ENCODE measurements at regions not wholly inside any gene's neighbourhood (a gene's known extent, or its start where the extent isn't known, plus 50 kb on each side); places are given as distances from the start of the nearest gene placed in this dataset.

GRCh38 chr1:37243368-37244082 is 209.2 kb upstream of the GRIK3 start:
- DNase-seq = no peak

DNA sequence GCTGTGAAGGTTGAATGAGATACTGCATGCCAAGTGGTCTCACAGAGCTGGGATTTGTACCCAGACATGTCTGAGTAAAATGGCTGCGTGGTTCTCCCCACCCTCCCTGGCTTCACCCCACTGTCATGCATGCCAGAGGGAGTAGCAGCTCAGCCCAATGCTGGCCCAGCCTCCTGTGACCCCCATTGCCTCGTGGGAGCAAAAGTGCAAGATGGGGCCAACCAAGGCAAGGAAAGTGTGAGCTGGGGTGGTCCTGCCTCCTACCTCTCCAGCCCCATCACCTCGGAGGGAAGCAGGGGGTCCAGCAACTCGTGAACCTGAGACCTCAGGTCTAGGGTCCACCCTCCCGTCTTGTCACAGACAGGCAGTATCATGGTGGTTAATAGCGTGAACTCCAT is 209.8 kb upstream of the GRIK3 start:
- no peak for DNase-seq

GRCh38 chr1:37244815-37245214 is 210.5 kb upstream of the GRIK3 start:
- no peak for DNase-seq

- DNase-seq = no peak
These were observed 212.3 kb upstream of the GRIK3 start for GRCh38 chr1:37246631-37247030.

DNA sequence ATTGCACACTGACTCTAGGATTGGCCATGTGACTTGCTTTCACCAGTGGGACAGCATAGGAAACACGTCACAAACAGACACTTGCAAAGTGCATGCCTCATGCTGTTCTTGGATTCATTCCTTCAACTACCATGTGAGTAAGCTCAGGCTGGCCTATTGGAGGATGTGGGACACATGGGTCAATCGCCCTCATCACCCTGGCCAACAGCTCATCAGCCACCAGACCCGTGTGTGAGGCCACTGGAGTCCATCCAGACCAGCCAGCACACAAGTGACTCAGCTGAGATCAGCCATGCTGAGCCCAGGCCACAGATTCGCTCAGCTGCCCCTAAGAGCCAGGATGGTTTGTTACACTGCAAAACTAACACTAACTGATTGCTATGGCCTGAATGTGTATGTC is 216.1 kb upstream of the GRIK3 start:
- DNase-seq = no peak

GRCh38 chr1:37255136-37255795 is 219.1 kb upstream of the ZC3H12A start:
- DNase-seq = peak in 1 of 2 experiments; percentile 35

DNA sequence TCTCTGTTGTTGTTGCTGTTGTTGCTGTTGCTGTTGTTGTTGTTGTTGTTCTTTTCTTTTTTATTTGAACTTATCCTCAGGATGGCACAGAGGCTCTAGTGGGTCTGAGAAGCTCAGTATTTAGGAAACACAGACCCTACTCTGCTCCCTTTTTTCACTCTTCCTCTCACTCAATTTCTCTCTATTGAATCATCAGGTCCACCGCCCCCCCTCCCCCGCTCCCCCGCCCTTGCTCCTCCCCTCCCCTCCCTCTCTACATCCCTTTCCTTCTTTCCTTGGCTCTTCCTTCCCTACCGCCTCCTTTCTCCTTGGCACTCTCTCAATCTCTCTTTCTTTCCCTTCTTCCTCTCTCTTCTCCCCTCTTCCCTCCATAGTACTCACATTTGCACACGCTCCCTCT is 218.5 kb upstream of the ZC3H12A start:
- DNase-seq = no peak

GRCh38 chr1:37257646-37258045 is 216.7 kb upstream of the ZC3H12A start:
- DNase-seq = peak; percentile 63 to 88

DNA sequence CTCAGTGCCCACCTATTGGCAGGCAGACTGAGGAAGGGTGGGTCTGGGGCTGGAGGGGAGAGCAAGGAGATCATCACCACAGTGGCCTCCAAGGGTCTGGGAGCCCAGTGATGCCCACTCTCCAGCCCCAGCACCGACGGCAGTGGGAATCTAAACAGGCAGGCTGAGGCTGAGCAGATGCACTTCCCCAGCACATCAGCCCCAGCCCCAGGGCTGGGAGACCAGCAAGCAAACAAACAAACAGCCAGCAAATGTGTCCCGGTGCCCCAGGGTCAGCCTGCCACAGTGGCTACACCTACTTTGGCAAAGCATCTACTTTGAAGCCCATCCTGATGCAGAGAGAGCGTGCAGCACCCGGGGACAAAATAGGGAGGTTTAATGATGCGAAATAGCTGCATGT is 216.3 kb upstream of the ZC3H12A start:
- DNase-seq = no peak

DNA sequence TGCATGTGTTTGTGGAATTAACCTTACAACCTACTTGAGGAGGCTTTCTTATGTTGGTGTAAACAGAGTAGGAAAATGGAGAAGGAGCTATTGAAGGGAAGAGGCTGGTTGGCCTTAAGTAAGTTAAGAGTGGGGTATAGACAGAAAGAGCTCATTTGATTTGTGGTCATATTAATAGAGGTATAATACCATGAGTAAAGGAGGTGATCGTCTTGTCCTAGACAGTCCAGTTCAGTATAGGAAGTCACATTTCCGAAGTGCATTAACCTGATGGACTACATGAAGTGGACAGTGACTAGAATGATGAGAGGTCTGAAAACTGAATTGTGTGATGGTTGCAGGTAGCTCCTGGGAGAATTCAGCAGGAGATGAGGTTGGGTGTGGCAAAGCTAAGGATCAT is 215.4 kb upstream of the ZC3H12A start:
- DNase-seq = no peak

GRCh38 chr1:37261129-37261528 is 213.3 kb upstream of the ZC3H12A start:
- no peak for DNase-seq

GRCh38 chr1:37262439-37263170 is 211.8 kb upstream of the ZC3H12A start:
- DNase-seq = no peak

- DNase-seq = no peak
These were observed 209.2 kb upstream of the ZC3H12A start for GRCh38 chr1:37265156-37265555.

GRCh38 chr1:37265786-37266667 is 208.4 kb upstream of the ZC3H12A start:
- DNase-seq = peak; percentile 3 to 76

DNA sequence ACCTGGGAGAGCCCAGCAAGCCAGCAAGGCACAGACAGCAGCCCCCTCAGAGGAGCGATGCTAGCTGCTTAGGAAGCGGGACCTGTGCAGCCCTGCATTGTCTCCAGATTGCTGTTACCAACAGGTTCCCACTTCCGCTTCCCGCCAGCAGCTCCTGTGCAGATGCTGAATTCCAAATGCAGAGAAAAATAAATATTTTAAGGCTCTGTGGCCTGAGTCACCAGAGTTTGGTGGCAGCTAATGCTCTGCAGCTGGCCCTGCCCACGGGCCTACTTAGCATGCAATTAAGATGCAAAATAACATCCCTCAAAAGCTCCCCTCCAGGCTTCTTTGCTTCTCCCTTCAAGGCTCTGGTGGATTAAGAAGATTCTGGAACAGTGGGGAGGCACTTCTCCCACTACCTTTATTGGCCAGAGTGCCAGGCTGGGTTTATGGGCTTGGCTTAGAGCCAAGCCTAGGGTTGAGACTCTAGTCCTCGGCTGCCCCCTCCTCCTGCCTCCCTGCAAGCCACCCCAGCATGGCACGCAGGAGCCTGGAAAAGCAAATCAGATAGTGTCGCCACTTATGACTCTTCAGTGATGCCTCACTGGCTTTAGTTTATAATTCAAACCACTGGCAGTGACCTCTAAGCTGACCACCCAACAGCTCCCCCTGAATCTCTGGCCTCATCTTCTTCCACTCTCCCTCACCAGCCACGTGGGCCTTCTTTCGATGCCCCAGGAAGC is 207.1 kb upstream of the ZC3H12A start:
- peak; percentile 28 to 71 for DNase-seq

DNA sequence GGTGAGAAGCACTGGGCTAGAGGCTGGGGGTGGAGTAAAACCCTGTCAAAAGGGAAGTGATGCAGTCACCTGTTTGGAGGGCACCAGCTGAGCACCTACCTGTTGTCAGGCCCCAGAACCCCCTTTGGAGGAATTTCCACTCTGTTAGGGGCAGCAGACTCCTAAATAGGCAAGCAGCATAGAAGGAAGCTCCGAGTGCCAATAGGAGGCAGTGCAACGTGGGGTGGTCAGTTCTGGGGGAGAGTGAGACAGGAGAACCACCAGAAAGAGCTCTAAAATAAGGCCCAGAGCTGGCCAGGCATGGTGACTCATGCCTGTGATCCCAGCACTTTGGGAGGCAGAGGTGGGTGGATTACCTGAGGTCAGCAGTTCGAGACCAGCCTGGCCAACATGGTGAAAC is 203.7 kb upstream of the ZC3H12A start:
- no peak for DNase-seq

- DNase-seq = no peak
These were observed 201.8 kb upstream of the ZC3H12A start for GRCh38 chr1:37272626-37273025.

- DNase-seq = no peak
These were observed 199.9 kb upstream of the ZC3H12A start for GRCh38 chr1:37274486-37274885.

GRCh38 chr1:37274938-37275631 is 199.3 kb upstream of the ZC3H12A start:
- no peak for DNase-seq

DNA sequence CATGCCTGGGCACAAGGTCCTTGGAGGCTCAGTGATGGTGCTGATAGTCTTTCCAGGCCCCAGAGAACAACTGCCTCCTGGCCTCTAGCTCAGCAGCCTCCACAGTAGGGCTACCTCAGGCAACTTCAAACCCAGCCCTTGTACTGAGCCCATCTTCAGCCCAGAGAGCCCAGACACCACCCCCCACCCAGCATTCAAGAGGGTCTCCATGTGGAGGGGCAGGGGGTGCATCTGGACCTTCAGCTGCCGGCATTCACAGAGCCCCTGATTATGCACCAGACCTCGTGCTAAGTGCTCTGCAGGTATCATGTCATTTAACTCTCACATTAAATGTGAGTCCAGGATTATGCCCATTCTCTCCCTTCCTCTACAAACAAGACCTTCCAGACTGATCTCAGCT is 197.0 kb upstream of the ZC3H12A start:
- no peak for DNase-seq

- DNase-seq = no peak
These were observed 193.0 kb upstream of the ZC3H12A start for GRCh38 chr1:37281354-37281753.

DNA sequence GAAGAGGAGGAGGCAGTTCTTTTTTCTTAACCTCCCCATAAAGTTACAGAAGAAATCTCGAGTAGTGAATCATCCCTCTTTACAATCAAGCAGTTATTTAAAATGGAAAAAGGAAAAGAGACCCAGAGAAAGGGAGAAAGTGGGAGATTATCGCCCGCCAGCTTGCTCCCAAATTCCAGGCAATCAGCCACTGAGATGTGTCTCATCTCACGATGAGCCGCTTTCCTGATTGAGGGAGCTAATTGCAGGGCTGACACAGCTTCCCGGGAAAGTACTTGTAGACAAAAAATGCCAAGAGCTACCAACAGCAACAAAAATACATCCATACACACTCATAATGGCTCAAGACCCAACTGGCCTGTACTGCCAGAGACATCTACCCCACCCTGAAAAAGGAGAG is 191.6 kb upstream of the ZC3H12A start:
- DNase-seq = no peak

All from NCI-H524 (cell line).